BJ (cell line): ENCODE measurements at regions not wholly inside any gene's neighbourhood (a gene's known extent, or its start where the extent isn't known, plus 50 kb on each side); places are given as distances from the start of the nearest gene placed in this dataset.

Experiments
- CTCF ChIA-PET: fragments of 350-600 bp; formaldehyde crosslinking; extraction: SDS; loops from one replicate; lab custom pipeline; 2021; ENCODE audit warnings: antibody characterized with exemption, inconsistent platforms; lab: Yijun Ruan, JAX
- POLR2A ChIA-PET: fragments of 300-600 bp; sonication (Branson Sonifier 250); formaldehyde crosslinking; extraction: SDS; loops from one replicate; lab custom pipeline; 2021; ENCODE audit warnings: antibody characterized with exemption; lab: Charles Lee
- DNase-seq: peaks from one replicate; pipeline ENCODE4 v3.0.0-alpha.2; 2011; ENCODE audit warnings: low read depth
- H3K27me3 ChIP-seq: 2 replicates; pipeline ENCODE4 v1.6.0; 2011; ENCODE audit warnings: low read length; ENCODE audit not compliant: control insufficient read depth, insufficient read depth
- H3K36me3 ChIP-seq: 2 replicates; pipeline ENCODE4 v1.5.1; 2011; ENCODE audit warnings: low read length; ENCODE audit not compliant: control insufficient read depth, insufficient read depth
- H3K4me3 ChIP-seq: 2 replicates; pipeline ENCODE4 v1.5.1; 2011; ENCODE audit warnings: low read depth, mild to moderate bottlenecking, control low read depth, low read length
- CTCF ChIP-seq: IDR thresholded peaks from 2 replicates; pipeline ENCODE4 v1.5.1; 2011; ENCODE audit warnings: low read depth, mild to moderate bottlenecking, control low read depth, inconsistent platforms, low read length, moderate library complexity; ENCODE audit not compliant: insufficient read depth

GRCh38 chr6:92848459-92848858 lies 570.9 kb downstream of the EPHA7 start:
- CTCF ChIA-PET: interaction anchor here (0.6 kb wide), 1 partner anchor 36 kb away, joined by 3 read pairs; no protein-coding TSS in a partner anchor
- POLR2A ChIA-PET: no interaction called here
- TF ChIP-seq CTCF: no peak
- Histone ChIP-seq H3K27me3 (no peaks in the 10 kb centered on the region), H3K36me3 (no peaks in the 10 kb centered on the region), H3K4me3 (no peak overlapping the region)
- no peak for DNase-seq

GRCh38 chr6:92847988-92848387 lies 571.4 kb downstream of the EPHA7 start:
- H3K27me3 ChIP-seq: no peaks in the 10 kb centered on the region
- no peak for DNase-seq
- no peaks in the 10 kb centered on the region for H3K36me3 ChIP-seq
- no peak for TF ChIP-seq CTCF
- CTCF ChIA-PET: no interaction called here
- POLR2A ChIA-PET: no interaction called here
- H3K4me3 ChIP-seq: no peak overlapping the region

- no peak overlapping the region for H3K4me3 ChIP-seq
- ChIA-PET POLR2A (no interaction called here), CTCF (no interaction called here)
- no peak for TF ChIP-seq CTCF
- no peak for DNase-seq
- no peaks in the 10 kb centered on the region for H3K36me3 ChIP-seq
- no peaks in the 10 kb centered on the region for H3K27me3 ChIP-seq
Measured at GRCh38 chr6:92840246-92840930, 579.0 kb downstream of the EPHA7 start.

GRCh38 chr6:92828788-92829187 lies 590.6 kb downstream of the EPHA7 start:
- no peak for TF ChIP-seq CTCF
- ChIA-PET POLR2A (no interaction called here), CTCF (no interaction called here)
- no peak for DNase-seq
- Histone ChIP-seq H3K4me3 (no peak overlapping the region), H3K27me3 (no peaks in the 10 kb centered on the region), H3K36me3 (no peaks in the 10 kb centered on the region)

- no peaks in the 10 kb centered on the region for H3K36me3 ChIP-seq
- no peak for DNase-seq
- no peak for TF ChIP-seq CTCF
- H3K27me3 ChIP-seq: no peaks in the 10 kb centered on the region
- POLR2A ChIA-PET: no interaction called here
- CTCF ChIA-PET: no interaction called here
- no peak overlapping the region for H3K4me3 ChIP-seq
Measured at GRCh38 chr6:92827104-92827503, 592.3 kb downstream of the EPHA7 start.
